LHCN-M2 (cell line): ENCODE measurements at regions not wholly inside any gene's neighbourhood (a gene's known extent, or its start where the extent isn't known, plus 50 kb on each side); places are given as distances from the start of the nearest gene placed in this dataset.
"Not testable (repeated sequence)": the region's sequence is repeated elsewhere in the genome, so short reads cannot be mapped to it uniquely, and the experiment has no call there.

Experiments
- DNase-seq: peaks from one replicate; pipeline ENCODE4 v3.0.0-alpha.2; 2012; ENCODE audit warnings: low read depth

GRCh38 chr2:217593732-217594131 is 409.1 kb downstream of the TNS1 start:
- DNase-seq: no peak

GRCh38 chr2:217588266-217588665 is 414.5 kb downstream of the TNS1 start:
- DNase-seq: no peak

GRCh38 chr2:217585362-217585761 is 417.4 kb downstream of the TNS1 start:
- no peak for DNase-seq

- not testable (repeated sequence) for DNase-seq
These were observed 422.4 kb downstream of the TNS1 start for GRCh38 chr2:217580407-217580806.

GRCh38 chr2:217573571-217573970 is 429.2 kb downstream of the TNS1 start:
- DNase-seq: peak; percentile 52

GRCh38 chr2:217570394-217570793 is 432.4 kb downstream of the TNS1 start:
- DNase-seq: no peak

- no peak for DNase-seq
These were observed 434.4 kb downstream of the TNS1 start for GRCh38 chr2:217568289-217568971.

- no peak for DNase-seq
These were observed 439.2 kb downstream of the TNS1 start for GRCh38 chr2:217563565-217563964.

GRCh38 chr2:217562871-217563480 is 439.8 kb downstream of the TNS1 start:
- DNase-seq: no peak

GRCh38 chr2:217559084-217559483 is 443.7 kb downstream of the TNS1 start:
- no peak for DNase-seq

GRCh38 chr2:217555081-217555876 is 447.5 kb downstream of the TNS1 start:
- no peak for DNase-seq

- DNase-seq: peak; percentile 16
These were observed 449.1 kb downstream of the TNS1 start for GRCh38 chr2:217553679-217554078.

- no peak for DNase-seq
These were observed 449.6 kb downstream of the TNS1 start for GRCh38 chr2:217553202-217553601.

- DNase-seq: no peak
These were observed 450.7 kb downstream of the TNS1 start for GRCh38 chr2:217552081-217552480.

- DNase-seq: peak; percentile 85
These were observed 451.4 kb downstream of the TNS1 start for GRCh38 chr2:217551252-217551899.

- DNase-seq: no peak
These were observed 463.7 kb downstream of the TNS1 start for GRCh38 chr2:217539126-217539525.

- no peak for DNase-seq
These were observed 464.1 kb downstream of the TNS1 start for GRCh38 chr2:217538719-217539118.

GRCh38 chr2:217535957-217536708 is 466.7 kb downstream of the TNS1 start:
- DNase-seq: no peak

- DNase-seq: no peak
These were observed 472.3 kb downstream of the TNS1 start for GRCh38 chr2:217530392-217531090.

GRCh38 chr2:217529271-217529670 is 473.5 kb downstream of the TNS1 start:
- no peak for DNase-seq
